Amygdala (tissue), 56 donors: ENCODE measurements at regions not wholly inside any gene's neighbourhood (a gene's known extent, or its start where the extent isn't known, plus 50 kb on each side); places are given as distances from the start of the nearest gene placed in this dataset.
"Not testable (repeated sequence)": the region's sequence is repeated elsewhere in the genome, so short reads cannot be mapped to it uniquely, and the experiment has no call there.

ENCODE experiments used
- DNase-seq, 56 donors: peaks; one replicate each; lab custom pipeline; 2025; lab: John Stamatoyannopoulos, UW

- no peak for DNase-seq
Measured at GRCh38 chr7:138359870-138360559, 100.0 kb upstream of the TRIM24 start.

GRCh38 chr7:138363721-138364120, 96.3 kb upstream of the TRIM24 start:
- no peak for DNase-seq

DNA sequence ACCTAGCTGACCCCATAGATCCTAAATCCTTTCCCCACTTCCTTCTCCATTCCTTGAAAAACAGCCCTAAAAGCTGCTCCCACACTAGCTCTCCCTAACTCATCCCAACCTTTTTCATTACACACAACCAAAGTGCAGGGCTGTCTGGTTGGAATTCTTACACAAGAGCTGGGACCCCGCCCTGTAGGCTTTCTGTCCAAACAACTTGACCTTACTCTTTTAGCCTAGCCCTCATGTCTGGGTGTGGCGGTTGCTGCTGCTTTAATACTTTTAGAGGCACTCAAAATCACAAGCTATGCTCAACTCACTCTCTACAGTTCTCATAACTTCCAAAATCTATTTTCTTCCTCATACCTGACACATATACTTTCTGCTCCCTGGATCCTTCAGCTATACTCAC, 93.9 kb upstream of the TRIM24 start:
- not testable (repeated sequence) for DNase-seq

- not testable (repeated sequence) for DNase-seq
Measured at GRCh38 chr7:138366676-138367075, 93.4 kb upstream of the TRIM24 start.

DNA sequence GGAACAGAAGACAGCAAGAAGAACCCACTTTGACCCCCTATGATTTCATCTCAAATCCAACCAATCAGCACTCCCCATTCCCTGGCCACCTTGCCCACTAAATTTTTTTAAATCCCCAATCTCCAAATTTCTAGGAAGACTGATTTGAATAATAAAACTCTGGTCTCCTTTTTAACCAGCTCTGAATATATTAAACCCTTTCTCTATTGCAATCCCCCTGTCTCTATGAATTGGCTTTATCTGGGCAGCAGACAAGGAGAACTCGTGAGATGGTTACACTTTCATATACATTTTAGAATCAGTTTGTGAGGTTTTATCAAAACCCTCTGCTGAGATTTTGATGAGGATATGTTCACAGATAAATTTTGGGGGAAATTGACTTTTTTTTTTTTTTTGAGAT, 90.3 kb upstream of the TRIM24 start:
- no peak for DNase-seq

- DNase-seq = no peak
Measured at GRCh38 chr7:138370956-138371355, 89.1 kb upstream of the TRIM24 start.

DNA sequence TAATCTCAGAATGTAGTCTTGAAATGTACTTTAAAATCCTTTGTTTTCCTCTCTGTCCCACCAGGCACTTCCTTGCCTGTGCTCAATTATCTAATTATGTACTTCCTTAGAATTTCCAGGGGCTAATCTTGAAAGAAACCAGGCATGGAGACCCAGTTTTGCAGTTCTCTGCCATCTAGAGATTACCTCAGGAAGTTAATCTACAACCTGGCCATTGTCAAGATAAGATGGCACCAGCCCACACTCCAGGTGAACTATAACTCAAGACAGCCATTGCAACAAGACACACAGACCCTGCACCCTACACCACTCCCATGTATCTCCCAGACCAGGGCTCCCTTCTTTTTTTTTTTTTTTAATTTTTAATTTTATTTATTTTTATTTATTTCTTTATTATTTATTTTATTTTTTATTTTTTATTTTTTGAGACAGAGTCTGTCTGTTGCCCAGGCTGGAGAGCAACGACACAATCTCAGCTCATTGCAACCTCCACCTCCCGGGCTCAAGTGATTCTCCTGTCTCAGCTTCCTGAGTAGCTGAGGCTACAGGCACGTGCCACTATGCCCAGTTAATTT, 85.9 kb upstream of the TRIM24 start:
- DNase-seq = no peak

DNA sequence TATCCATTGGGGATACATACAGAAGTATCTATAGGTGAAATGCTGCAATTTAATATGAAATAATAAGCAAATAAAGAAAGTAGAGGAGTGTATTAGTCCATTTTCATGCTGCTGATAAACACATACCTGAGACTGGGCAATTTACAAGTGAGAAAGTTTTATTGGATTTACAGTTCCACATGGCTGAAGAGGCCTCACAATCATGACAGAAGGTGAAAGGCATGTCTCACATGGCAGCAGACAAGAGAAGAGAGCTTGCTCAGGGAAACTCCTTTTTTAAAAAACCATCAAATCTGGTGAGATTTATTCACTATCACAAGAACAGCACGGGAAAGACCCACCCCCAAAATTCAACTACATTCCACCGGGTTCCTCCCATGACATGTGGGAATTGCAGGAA, 82.8 kb upstream of the TRIM24 start:
- DNase-seq = no peak

DNA sequence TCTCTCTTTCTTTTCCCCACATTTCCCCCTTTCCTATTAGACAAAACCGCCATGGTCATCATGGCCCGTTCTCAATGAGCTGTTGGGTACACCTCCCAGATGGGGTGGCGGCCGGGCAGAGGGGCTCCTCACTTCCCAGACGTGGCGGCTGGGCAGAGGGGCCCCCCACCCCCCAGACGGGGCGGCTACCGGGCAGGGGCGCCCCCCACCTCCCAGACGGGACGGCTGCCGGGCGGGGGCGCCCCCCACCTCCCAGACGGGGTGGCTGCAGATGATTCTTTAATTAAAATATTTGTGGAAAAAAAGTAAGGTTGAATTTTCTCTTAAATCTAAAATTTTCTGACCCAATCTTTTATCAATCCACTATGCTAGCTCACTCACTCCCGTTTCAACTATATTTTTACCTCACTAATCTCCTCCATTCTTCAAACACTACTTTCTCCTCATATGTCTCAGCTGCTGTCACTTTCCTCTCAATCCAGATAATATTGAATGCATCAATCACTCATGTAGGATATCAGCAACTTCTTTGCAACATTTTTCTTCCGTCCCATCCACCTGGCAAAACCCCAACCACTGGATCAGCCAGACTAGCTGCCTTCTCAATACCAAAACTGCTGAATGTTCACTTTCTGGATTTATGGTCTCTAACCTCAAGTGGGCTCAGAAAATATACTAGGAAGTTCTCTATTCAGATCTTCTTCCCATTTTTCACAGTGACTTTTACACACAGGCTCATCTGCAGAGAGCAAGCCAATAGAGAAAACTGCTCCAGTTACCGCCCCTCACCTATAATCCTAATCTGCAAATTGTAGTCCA, 81.1 kb upstream of the TRIM24 start:
- no peak for DNase-seq

DNA sequence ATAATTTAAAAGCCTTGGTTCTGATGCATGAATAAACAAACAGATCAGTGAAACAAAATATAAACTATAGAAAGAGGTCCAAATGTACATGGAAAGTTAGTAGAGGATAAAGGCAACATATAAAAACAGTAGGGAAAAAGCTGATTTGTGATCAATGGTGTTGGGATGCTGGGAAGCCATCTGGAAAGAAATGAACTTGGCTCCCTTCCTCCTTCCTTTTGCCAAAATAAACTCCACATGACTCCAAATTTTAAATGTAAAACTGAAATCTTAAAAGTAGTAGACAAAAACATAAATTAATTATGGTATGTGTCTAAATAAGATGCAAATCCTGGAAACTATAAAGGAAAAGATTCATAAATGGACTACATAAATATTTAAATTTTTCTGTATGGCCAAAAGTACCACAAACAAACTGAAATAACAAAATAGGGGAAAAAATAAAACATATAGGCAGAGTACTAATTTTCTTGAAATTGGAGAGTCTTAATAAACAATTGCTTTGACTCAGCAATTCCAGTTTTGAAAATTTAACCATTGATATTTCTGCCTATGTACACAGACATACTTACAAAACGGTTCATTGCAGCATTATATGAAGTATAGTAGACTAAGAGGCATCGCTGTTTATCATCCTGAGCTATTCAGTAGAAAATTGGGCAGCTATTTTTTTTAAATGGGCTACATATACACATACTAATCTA, 77.0 kb upstream of the TRIM24 start:
- no peak for DNase-seq

DNA sequence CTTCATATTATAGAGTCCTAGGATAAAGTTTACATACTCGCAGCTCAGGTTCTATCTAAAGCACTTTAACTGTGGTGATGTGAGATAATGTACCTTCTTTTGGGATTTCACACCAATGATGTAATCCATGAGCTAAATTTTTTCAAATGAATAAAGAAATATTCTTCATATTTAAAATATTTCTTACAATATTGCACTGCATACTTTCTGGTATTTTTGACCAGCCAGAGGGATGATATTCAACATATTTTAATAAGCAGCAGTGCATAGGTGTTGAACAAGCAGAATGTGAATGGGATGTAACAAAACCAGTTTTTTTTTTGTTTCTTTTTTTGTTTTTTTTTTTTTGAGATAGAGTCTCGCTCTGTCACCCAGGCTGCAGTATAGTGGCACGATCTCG, 73.2 kb upstream of the TRIM24 start:
- DNase-seq = no peak

- no peak for DNase-seq
Measured at GRCh38 chr7:138387755-138388475, 72.1 kb upstream of the TRIM24 start.

DNA sequence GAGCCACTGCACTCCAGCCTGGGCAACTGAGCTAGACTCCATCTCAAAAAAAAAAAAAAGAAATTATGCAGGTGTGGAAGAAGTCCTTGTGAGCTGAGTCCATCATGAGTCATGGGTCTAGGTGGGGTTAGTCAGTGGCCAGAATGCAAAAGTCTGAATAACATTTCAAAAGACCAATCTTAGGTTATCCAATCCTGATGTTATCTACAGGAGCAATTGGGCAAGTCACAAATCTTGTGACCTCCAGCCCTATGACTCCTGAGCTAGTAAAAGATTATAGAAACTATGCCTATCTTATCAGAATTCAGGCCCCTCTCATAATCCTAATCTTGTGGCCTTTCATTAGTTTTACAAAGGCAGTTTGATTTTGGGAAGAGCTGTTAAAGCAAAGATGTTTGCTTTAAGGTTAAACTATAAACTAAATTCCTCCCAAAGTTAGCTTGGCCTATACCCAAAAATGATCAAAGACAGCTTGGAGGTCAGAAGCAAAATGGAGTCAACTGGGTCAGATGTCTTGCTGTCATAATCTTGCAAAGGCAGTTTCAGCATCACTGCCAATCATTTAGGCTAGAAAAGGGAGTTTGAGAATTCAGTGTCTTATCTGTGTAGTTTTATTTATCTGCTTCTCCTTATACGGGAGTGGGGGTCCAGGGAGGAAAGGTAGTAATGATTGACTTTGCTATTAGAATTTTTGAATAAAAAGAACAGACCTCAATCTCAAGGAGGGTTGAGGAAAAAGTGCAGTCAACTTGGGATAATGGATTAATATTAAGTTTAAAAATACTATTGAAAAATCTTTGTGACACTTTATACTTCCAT, 71.2 kb upstream of the TRIM24 start:
- DNase-seq = no peak

- no peak for DNase-seq
Measured at GRCh38 chr7:138395763-138396162, 64.3 kb upstream of the TRIM24 start.

GRCh38 chr7:138396251-138397070, 63.6 kb upstream of the TRIM24 start:
- no peak for DNase-seq

DNA sequence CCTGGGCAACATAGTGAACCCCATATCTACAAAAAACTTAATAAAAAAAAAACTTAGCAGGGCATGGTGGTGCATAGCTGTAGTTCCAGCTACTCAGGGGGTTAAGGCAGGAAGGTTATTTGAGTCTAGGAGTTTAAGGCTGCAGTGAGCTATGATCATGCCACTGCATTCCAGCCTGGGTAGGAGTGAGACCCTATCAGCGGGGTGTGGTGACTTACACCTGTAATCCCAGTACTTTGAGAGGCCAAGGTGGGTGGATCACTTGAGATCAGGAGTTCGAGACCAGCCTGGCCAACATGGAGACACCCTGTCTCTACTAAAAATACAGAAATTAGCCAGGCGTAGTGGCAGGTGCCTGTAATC, 63.0 kb upstream of the TRIM24 start:
- DNase-seq = not testable (repeated sequence)

- no peak for DNase-seq
Measured at GRCh38 chr7:138398857-138399256, 61.2 kb upstream of the TRIM24 start.

DNA sequence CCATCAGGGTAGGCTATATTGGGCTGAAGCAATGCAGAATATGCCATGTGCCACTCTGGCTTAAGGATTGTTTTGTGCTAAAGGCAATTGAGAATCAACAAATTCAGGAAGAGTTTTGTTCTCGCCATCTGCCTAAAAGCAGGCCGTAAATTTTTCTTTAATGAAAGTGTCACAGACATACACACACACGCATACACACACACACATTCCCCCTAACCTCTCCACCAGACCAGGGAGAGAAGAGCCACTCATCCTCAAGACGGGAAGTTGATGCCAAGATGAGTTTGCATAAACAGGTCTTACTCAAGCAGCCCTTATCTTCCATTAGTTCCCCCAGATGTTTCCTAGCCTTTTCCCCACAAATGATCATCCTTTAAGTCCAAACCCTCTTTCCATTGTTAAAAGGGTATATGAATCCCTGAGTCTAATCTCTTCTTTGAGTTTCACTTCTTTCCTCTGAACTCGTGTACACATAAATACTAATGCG, 59.6 kb upstream of the TRIM24 start:
- no peak for DNase-seq

- no peak for DNase-seq
Measured at GRCh38 chr7:138402749-138403148, 57.3 kb upstream of the TRIM24 start.
